ENCODE measurements at regions not wholly inside any gene's neighbourhood (a gene's known extent, or its start where the extent isn't known, plus 50 kb on each side); places are given as distances from the start of the nearest gene placed in this dataset.

- ATAC-seq (no peak), DNase-seq (no peak)
- Mint-ChIP-seq H3K36me3 (no peaks in the 10 kb centered on the region), H3K4me1 (no peaks in the 10 kb centered on the region), H3K27ac (no peak overlapping the region), H3K4me3 (no peak overlapping the region), H3K27me3 (peaks cover 8% of the 10 kb centered on the region), H3K9me3 (ENCODE audit: low read depth) (no peaks in the 10 kb centered on the region)
- CTCF ChIA-PET: no interaction called here
Measured at GRCh38 chr5:62059960-62060359, 246.0 kb upstream of the KIF2A start.

- ATAC-seq (no peak), DNase-seq (no peak)
- Mint-ChIP-seq H3K27ac (no peak overlapping the region), H3K36me3 (no peaks in the 10 kb centered on the region), H3K4me1 (no peaks in the 10 kb centered on the region), H3K9me3 (ENCODE audit: low read depth) (no peaks in the 10 kb centered on the region), H3K4me3 (no peak overlapping the region), H3K27me3 (peaks cover 11% of the 10 kb centered on the region)
- CTCF ChIA-PET: no interaction called here
Measured at GRCh38 chr5:62065050-62065449, 241.0 kb upstream of the KIF2A start.

- CTCF ChIA-PET: no interaction called here
- ATAC-seq: no peak
- H3K4me1 Mint-ChIP-seq: no peaks in the 10 kb centered on the region
- no peak overlapping the region for H3K4me3 Mint-ChIP-seq
- no peak for DNase-seq
- peaks cover 10% of the 10 kb centered on the region for H3K27me3 Mint-ChIP-seq
- no peak overlapping the region for H3K27ac Mint-ChIP-seq
- no peaks in the 10 kb centered on the region for H3K9me3 Mint-ChIP-seq (ENCODE audit: low read depth)
- no peaks in the 10 kb centered on the region for H3K36me3 Mint-ChIP-seq
Measured at GRCh38 chr5:62066761-62067277, 239.2 kb upstream of the KIF2A start.

DNA sequence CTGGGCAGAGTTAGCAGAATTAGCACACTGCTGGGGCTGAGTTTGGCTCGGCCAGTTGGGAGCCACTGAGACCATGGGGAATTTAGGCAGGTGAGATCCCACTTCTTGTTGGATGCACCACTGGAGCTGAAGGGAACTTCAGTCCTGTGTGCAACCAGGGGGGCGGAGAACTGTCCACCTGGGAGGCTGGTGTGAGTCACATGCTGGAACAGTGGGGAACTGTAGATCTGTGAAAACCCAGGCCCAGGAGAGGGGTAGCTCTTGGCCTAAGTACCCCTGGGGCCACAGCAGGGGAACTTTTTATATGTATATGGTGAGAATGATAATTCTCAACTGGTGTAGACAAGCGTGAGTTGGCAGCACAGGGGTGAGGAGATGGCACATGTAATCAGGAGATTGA lies 237.5 kb upstream of the KIF2A start:
- no peak overlapping the region for H3K27ac Mint-ChIP-seq
- no peaks in the 10 kb centered on the region for H3K36me3 Mint-ChIP-seq
- H3K9me3 Mint-ChIP-seq (ENCODE audit: low read depth): no peaks in the 10 kb centered on the region
- ATAC-seq (no peak), DNase-seq (no peak)
- H3K4me1 Mint-ChIP-seq: no peaks in the 10 kb centered on the region
- CTCF ChIA-PET: no interaction called here
- no peak overlapping the region for H3K4me3 Mint-ChIP-seq
- peaks cover 10% of the 10 kb centered on the region for H3K27me3 Mint-ChIP-seq

DNA sequence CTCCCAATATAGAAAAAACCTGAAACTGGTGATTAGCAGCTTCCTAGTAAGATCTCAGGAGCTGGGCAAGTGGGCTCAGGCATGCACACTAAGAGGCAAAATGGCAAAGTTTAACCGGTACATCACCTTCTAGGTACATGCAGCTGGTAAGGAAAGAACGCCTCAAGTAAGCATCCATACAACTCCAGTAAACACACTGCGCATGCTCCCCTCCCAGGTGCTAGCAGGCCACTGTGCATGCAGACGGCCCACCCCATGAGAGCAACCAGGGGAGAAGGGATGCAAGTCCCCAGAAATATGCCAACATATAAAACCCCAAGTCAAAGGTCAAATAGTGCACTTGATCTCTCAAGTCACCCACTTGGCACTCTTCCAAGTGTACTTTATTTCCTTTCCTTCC lies 228.6 kb upstream of the KIF2A start:
- ATAC-seq (no peak), DNase-seq (no peak)
- peaks cover 7% of the 10 kb centered on the region for H3K27me3 Mint-ChIP-seq
- no peak overlapping the region for H3K4me3 Mint-ChIP-seq
- CTCF ChIA-PET: no interaction called here
- no peaks in the 10 kb centered on the region for H3K9me3 Mint-ChIP-seq (ENCODE audit: low read depth)
- no peak overlapping the region for H3K27ac Mint-ChIP-seq
- no peaks in the 10 kb centered on the region for H3K4me1 Mint-ChIP-seq
- no peaks in the 10 kb centered on the region for H3K36me3 Mint-ChIP-seq

DNA sequence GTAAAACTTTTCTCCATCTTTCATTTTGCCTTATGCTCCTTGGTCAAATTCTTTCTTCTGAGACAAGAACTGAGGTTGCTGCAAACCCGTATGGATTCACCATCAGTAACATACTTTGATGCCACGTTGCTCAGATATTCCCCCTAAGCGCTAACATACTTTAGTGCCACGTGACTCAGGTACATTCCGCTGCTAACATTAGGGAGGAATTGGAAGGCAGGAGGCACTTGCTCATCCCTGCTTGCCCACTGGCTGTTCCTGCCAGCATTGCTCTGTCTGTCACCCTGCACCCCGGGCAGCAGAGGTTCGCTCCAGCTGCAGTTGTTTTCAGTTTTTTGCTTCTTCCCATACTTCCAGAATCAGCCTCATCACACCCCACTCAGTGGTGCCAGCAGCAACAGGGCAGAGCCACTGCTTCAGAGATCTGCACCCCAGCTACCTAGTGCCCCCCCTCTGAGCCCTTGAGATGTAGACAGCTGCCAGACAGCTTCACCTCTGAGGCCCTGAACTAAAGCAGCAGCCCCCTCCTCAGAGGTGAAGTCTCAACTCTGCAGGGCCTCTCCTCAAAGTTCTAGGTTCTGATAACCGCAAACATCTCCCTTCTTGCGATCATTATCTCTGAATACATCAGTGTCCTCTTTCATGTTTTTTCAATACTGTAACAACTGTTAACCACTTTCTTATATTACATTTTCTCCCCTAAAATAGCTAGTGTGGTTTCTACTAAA lies 228.0 kb upstream of the KIF2A start:
- H3K36me3 Mint-ChIP-seq: no peaks in the 10 kb centered on the region
- CTCF ChIA-PET: no interaction called here
- no peak for DNase-seq
- H3K4me3 Mint-ChIP-seq: no peak overlapping the region
- no peak for ATAC-seq
- no peaks in the 10 kb centered on the region for H3K9me3 Mint-ChIP-seq (ENCODE audit: low read depth)
- H3K27me3 Mint-ChIP-seq: peaks cover 7% of the 10 kb centered on the region
- no peaks in the 10 kb centered on the region for H3K4me1 Mint-ChIP-seq
- no peak overlapping the region for H3K27ac Mint-ChIP-seq

DNA sequence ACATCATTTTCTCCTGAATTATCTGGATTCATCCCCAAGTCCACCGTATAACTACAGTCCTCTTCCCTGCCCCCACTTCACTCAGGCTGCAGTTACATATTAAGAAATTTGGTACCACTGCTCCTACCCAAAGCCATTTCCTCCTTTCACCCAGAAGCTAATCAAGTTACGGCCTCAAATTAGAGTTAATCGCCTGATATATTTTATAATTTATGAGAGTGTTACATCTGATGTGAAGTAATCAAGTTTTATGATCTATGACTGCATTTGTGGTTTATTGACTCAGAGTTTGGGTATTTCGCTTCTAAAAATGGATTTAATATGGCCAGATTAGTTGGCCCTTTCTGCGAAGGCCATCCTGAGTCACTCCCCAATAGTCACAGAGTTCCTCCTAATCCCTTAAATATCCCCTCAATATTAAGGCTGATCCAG lies 223.6 kb upstream of the KIF2A start:
- DNase-seq: no peak
- no peaks in the 10 kb centered on the region for H3K4me1 Mint-ChIP-seq
- peaks cover 3% of the 10 kb centered on the region for H3K27me3 Mint-ChIP-seq
- H3K27ac Mint-ChIP-seq: no peak overlapping the region
- CTCF ChIA-PET: no interaction called here
- ATAC-seq: no peak
- H3K9me3 Mint-ChIP-seq (ENCODE audit: low read depth): no peaks in the 10 kb centered on the region
- H3K4me3 Mint-ChIP-seq: no peak overlapping the region
- no peaks in the 10 kb centered on the region for H3K36me3 Mint-ChIP-seq

DNA sequence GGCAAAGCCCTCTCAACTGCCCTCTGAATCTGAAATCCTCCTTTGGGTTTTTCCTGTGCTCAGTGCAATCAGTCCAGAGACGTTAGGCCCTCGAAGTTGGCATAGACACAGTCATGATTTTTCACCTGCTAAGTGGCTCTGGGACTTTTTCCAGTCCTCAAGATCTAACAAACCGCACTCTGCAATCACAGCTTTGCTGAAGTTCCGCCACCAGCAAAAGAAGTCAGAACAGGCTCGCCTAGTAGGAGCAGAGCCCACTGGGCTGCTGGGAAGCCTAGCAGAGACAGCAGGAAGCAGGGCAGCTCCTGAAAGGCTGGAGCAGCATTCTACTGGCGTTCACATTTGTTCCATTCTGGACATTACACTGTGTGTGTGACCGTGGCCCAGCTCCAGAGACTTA lies 222.8 kb upstream of the KIF2A start:
- Mint-ChIP-seq H3K4me3 (no peak overlapping the region), H3K9me3 (ENCODE audit: low read depth) (no peaks in the 10 kb centered on the region), H3K36me3 (no peaks in the 10 kb centered on the region), H3K27ac (no peak overlapping the region), H3K4me1 (no peaks in the 10 kb centered on the region), H3K27me3 (peaks cover 3% of the 10 kb centered on the region)
- ATAC-seq (no peak), DNase-seq (no peak)
- CTCF ChIA-PET: no interaction called here

GRCh38 chr5:62083661-62084060 lies 222.3 kb upstream of the KIF2A start:
- H3K36me3 Mint-ChIP-seq: no peaks in the 10 kb centered on the region
- no peak for DNase-seq
- CTCF ChIA-PET: no interaction called here

GRCh38 chr5:62084391-62084790 lies 221.6 kb upstream of the KIF2A start:
- no peaks in the 10 kb centered on the region for H3K4me1 Mint-ChIP-seq
- CTCF ChIA-PET: no interaction called here
- H3K9me3 Mint-ChIP-seq (ENCODE audit: low read depth): no peaks in the 10 kb centered on the region
- H3K27me3 Mint-ChIP-seq: peaks cover 2% of the 10 kb centered on the region
- no peak overlapping the region for H3K4me3 Mint-ChIP-seq
- DNase-seq: no peak
- no peaks in the 10 kb centered on the region for H3K36me3 Mint-ChIP-seq
- no peak overlapping the region for H3K27ac Mint-ChIP-seq
- ATAC-seq: no peak

More at GRCh38 chr5:62083661-62084060, 222.3 kb upstream of the KIF2A start:
- no peak overlapping the region for H3K27ac Mint-ChIP-seq
- ATAC-seq: no peak
- H3K9me3 Mint-ChIP-seq (ENCODE audit: low read depth): no peaks in the 10 kb centered on the region
- peaks cover 3% of the 10 kb centered on the region for H3K27me3 Mint-ChIP-seq
- H3K4me3 Mint-ChIP-seq: no peak overlapping the region
- H3K4me1 Mint-ChIP-seq: no peaks in the 10 kb centered on the region

- no peak for ATAC-seq
- Mint-ChIP-seq H3K4me1 (peaks cover 3% of the 10 kb centered on the region), H3K27me3 (peaks cover 12% of the 10 kb centered on the region), H3K36me3 (no peaks in the 10 kb centered on the region), H3K9me3 (ENCODE audit: low read depth) (no peaks in the 10 kb centered on the region), H3K4me3 (no peak overlapping the region), H3K27ac (no peak overlapping the region)
- DNase-seq: no peak
- CTCF ChIA-PET: no interaction called here
Measured at GRCh38 chr5:62090953-62091352, 215.1 kb upstream of the KIF2A start.

GRCh38 chr5:62093411-62093810 lies 212.6 kb upstream of the KIF2A start:
- CTCF ChIA-PET: interaction anchor here (1.0 kb wide), 1 partner anchor 21 kb away, joined by 3 read pairs; no protein-coding TSS in a partner anchor
- H3K4me3 Mint-ChIP-seq: no peak overlapping the region
- DNase-seq (no peak), ATAC-seq (no peak)
- H3K9me3 Mint-ChIP-seq (ENCODE audit: low read depth): no peaks in the 10 kb centered on the region
- H3K27ac Mint-ChIP-seq: no peak overlapping the region
- H3K36me3 Mint-ChIP-seq: no peaks in the 10 kb centered on the region
- H3K4me1 Mint-ChIP-seq: peaks cover 3% of the 10 kb centered on the region
- H3K27me3 Mint-ChIP-seq: peaks cover 12% of the 10 kb centered on the region

- no peak for ATAC-seq
- Mint-ChIP-seq H3K9me3 (ENCODE audit: low read depth) (no peaks in the 10 kb centered on the region), H3K27ac (no peak overlapping the region)
Measured at GRCh38 chr5:62093976-62094375, 212.0 kb upstream of the KIF2A start.

GRCh38 chr5:62097361-62097760 lies 208.6 kb upstream of the KIF2A start:
- Mint-ChIP-seq H3K36me3 (no peaks in the 10 kb centered on the region), H3K27ac (no peak overlapping the region), H3K9me3 (ENCODE audit: low read depth) (no peaks in the 10 kb centered on the region), H3K4me1 (peaks cover 3% of the 10 kb centered on the region), H3K27me3 (peaks cover 13% of the 10 kb centered on the region), H3K4me3 (no peak overlapping the region)
- ATAC-seq (no peak), DNase-seq (no peak)
- CTCF ChIA-PET: no interaction called here

More at GRCh38 chr5:62093976-62094375, 212.0 kb upstream of the KIF2A start:
- no peak for DNase-seq
- CTCF ChIA-PET: interaction anchor here (1.0 kb wide), 1 partner anchor 21 kb away, joined by 3 read pairs; no protein-coding TSS in a partner anchor
- Mint-ChIP-seq H3K27me3 (peaks cover 13% of the 10 kb centered on the region), H3K4me3 (no peak overlapping the region), H3K4me1 (peaks cover 3% of the 10 kb centered on the region), H3K36me3 (no peaks in the 10 kb centered on the region)

All from activated CD8-positive, alpha-beta memory T cell treated with anti-CD3 and anti-CD28 coated beads, Interleukin-2, amount 10 ng/mL, durations not matched to agents 7 days and 5 days (primary cell).